Endothelial cell of umbilical vein (primary cell): ENCODE measurements at regions not wholly inside any gene's neighbourhood (a gene's known extent, or its start where the extent isn't known, plus 50 kb on each side); places are given as distances from the start of the nearest gene placed in this dataset.

Source experiments
- FOS ChIP-seq: IDR thresholded peaks from 2 replicates; pipeline ENCODE4 v1.6.1; 2011; ENCODE audit warnings: mild to moderate bottlenecking, low read length, moderate library complexity, borderline replicate concordance; ENCODE audit not compliant: insufficient read depth
- MAX ChIP-seq: IDR thresholded peaks from 2 replicates; pipeline ENCODE4 v1.6.1; 2011; ENCODE audit not compliant: insufficient read depth, insufficient read length
- POLR2A ChIP-seq: IDR thresholded peaks from 2 replicates; pipeline ENCODE4 v1.6.1; 2012; ENCODE audit warnings: low read depth, mild to moderate bottlenecking, control low read depth, low read length
- POLR2AphosphoS5 ChIP-seq: IDR thresholded peaks from 2 replicates; pipeline ENCODE4 v1.6.1; 2012; ENCODE audit warnings: low read depth, mild to moderate bottlenecking, control low read depth, low read length, moderate library complexity; ENCODE audit not compliant: insufficient read depth
- TF ChIP-seq, protein P1 (sequence below), 2 donors: IDR thresholded peaks; 1 replicate in 1 of 2; 2 replicates in 1 of 2; pipeline ENCODE4 v1.5.1; 2011; ENCODE audit warnings: low read length in 2 of 2, mild to moderate bottlenecking in 2 of 2, moderate library complexity in 2 of 2, control low read depth in 1 of 2, inconsistent platforms in 1 of 2, low read depth in 1 of 2; ENCODE audit not compliant: insufficient read depth in 1 of 2; ENCODE audit errors: extremely low read depth in 1 of 2

- TF ChIP-seq, protein P1, sequence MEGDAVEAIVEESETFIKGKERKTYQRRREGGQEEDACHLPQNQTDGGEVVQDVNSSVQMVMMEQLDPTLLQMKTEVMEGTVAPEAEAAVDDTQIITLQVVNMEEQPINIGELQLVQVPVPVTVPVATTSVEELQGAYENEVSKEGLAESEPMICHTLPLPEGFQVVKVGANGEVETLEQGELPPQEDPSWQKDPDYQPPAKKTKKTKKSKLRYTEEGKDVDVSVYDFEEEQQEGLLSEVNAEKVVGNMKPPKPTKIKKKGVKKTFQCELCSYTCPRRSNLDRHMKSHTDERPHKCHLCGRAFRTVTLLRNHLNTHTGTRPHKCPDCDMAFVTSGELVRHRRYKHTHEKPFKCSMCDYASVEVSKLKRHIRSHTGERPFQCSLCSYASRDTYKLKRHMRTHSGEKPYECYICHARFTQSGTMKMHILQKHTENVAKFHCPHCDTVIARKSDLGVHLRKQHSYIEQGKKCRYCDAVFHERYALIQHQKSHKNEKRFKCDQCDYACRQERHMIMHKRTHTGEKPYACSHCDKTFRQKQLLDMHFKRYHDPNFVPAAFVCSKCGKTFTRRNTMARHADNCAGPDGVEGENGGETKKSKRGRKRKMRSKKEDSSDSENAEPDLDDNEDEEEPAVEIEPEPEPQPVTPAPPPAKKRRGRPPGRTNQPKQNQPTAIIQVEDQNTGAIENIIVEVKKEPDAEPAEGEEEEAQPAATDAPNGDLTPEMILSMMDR (IDR thresholded peaks at IDR 0.05; ENCODE audit: extremely low read depth in 1 of 2, insufficient read depth in 1 of 2, low read depth in 1 of 2, low read length in 2 of 2): no peak
- TF ChIP-seq POLR2AphosphoS5 (no peak), FOS (no peak), POLR2A (no peak), MAX (no peak)
Observed at GRCh38 chr7:153190452-153190851, 430.9 kb downstream of the ACTR3B start.
